ENCODE measurements at regions not wholly inside any gene's neighbourhood (a gene's known extent, or its start where the extent isn't known, plus 50 kb on each side); places are given as distances from the start of the nearest gene placed in this dataset.

- TF ChIP-seq CTCF (IDR thresholded peaks at IDR 0.05): no peak
- no peak for TF ChIP-seq POLR2AphosphoS5 (IDR thresholded peaks at IDR 0.05)
- no peak for TF ChIP-seq POLR2A (IDR thresholded peaks at IDR 0.05)
These were observed 59.1 kb upstream of the FOXB1 start for GRCh38 chr15:59945036-59945435.
